AG04450 (cell line): ENCODE measurements at regions not wholly inside any gene's neighbourhood (a gene's known extent, or its start where the extent isn't known, plus 50 kb on each side); places are given as distances from the start of the nearest gene placed in this dataset.

Source experiments
- CTCF ChIA-PET: fragments of 300-600, 350-600 bp; formaldehyde crosslinking; extraction: SDS; loops from one replicate; lab custom pipeline; 2022; ENCODE audit warnings: antibody characterized with exemption, inconsistent platforms; lab: Charles Lee
- POLR2A ChIA-PET: fragments of 350-600 bp; formaldehyde crosslinking; extraction: SDS; loops from one replicate; lab custom pipeline; 2021; ENCODE audit warnings: antibody characterized with exemption, inconsistent platforms; lab: Yijun Ruan, JAX
- DNase-seq: peaks from one replicate; pipeline ENCODE4 v3.0.0-alpha.2; 2011; ENCODE audit warnings: low read depth, low spot score
- H3K27ac ChIP-seq: one replicate; pipeline ENCODE4 v1.5.1; 2012; ENCODE audit warnings: low read depth, low read length, control low read depth
- H3K27me3 ChIP-seq: one replicate; pipeline ENCODE4 v1.6.0; 2012; ENCODE audit warnings: low read length; ENCODE audit not compliant: control insufficient read depth, insufficient read depth
- H3K4me3 ChIP-seq: 2 replicates; pipeline ENCODE4 v1.5.1; 2011; ENCODE audit warnings: mild to moderate bottlenecking, low read depth, low read length, control low read depth
- H3K9me3 ChIP-seq: 2 replicates; pipeline ENCODE4 v1.5.1; 2012; ENCODE audit warnings: low read length; ENCODE audit not compliant: control insufficient read depth, insufficient read depth
- TF ChIP-seq, protein P1 (sequence below): IDR thresholded peaks from 2 replicates; pipeline ENCODE4 v1.5.1; 2011; ENCODE audit warnings: low read depth, low read length, control low read depth, inconsistent platforms

DNA sequence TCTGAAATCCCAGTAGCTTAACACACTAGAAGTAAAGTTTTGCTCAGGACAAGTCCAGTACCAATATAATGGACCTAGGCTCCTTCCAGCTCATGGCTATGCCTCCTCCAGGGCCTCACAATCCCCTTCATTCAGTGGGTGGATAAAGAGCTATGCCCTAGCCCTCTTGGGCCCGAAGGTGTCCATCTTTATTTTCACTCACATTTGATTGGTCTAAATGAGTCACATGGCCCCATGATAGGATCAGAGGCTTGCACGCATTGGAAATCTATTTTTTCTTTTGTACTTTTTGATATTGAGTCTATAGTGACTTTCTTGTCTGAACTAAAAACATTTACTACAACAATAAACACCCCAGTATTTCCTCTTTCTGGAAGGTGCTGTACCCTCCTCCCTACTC, 202.6 kb upstream of the CTBP2 start:
- Histone ChIP-seq H3K27me3 (no peaks in the 10 kb centered on the region), H3K27ac (no peak overlapping the region), H3K9me3 (no peaks in the 10 kb centered on the region), H3K4me3 (no peak overlapping the region)
- TF ChIP-seq, protein P1, sequence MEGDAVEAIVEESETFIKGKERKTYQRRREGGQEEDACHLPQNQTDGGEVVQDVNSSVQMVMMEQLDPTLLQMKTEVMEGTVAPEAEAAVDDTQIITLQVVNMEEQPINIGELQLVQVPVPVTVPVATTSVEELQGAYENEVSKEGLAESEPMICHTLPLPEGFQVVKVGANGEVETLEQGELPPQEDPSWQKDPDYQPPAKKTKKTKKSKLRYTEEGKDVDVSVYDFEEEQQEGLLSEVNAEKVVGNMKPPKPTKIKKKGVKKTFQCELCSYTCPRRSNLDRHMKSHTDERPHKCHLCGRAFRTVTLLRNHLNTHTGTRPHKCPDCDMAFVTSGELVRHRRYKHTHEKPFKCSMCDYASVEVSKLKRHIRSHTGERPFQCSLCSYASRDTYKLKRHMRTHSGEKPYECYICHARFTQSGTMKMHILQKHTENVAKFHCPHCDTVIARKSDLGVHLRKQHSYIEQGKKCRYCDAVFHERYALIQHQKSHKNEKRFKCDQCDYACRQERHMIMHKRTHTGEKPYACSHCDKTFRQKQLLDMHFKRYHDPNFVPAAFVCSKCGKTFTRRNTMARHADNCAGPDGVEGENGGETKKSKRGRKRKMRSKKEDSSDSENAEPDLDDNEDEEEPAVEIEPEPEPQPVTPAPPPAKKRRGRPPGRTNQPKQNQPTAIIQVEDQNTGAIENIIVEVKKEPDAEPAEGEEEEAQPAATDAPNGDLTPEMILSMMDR = no peak
- ChIA-PET POLR2A (no interaction called here), CTCF (no interaction called here)
- no peak for DNase-seq

DNA sequence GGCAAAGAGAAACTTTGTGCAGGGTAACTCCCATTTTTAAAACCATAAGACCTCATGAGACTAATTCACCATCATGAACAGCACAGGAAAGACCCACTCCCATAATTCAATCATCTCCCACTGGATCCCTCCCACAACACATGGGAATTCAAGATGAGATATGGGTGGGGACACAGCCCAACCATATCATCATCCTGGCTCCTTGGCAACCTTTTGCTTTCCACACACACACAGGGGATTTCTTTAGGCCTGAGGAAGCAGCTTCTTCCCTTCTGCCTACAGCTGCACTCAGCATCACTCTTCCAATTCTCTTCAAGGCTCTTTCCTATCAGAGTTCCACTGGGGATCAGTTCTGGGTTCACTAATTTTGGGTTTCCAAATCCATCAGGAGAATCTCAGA, 199.0 kb upstream of the CTBP2 start:
- Histone ChIP-seq H3K9me3 (no peaks in the 10 kb centered on the region; the same call in 1 of the 2 replicates), H3K27ac (no peak overlapping the region), H3K27me3 (peaks cover 3% of the 10 kb centered on the region), H3K4me3 (no peak overlapping the region)
- TF ChIP-seq, protein P1 = no peak
- ChIA-PET POLR2A (no interaction called here), CTCF (no interaction called here)
- DNase-seq = no peak

GRCh38 chr10:125355657-125356056, 195.3 kb upstream of the CTBP2 start:
- Histone ChIP-seq H3K27me3 (peaks cover 3% of the 10 kb centered on the region), H3K4me3 (no peak overlapping the region), H3K27ac (no peak overlapping the region), H3K9me3 (no peaks in the 10 kb centered on the region; the same call in 1 of the 2 replicates)
- CTCF ChIA-PET = no interaction called here
- TF ChIP-seq, protein P1 = no peak
- POLR2A ChIA-PET = no interaction called here
- DNase-seq = no peak

- CTCF ChIA-PET = no interaction called here
Measured at GRCh38 chr10:125350519-125350918, 190.2 kb upstream of the CTBP2 start.

DNA sequence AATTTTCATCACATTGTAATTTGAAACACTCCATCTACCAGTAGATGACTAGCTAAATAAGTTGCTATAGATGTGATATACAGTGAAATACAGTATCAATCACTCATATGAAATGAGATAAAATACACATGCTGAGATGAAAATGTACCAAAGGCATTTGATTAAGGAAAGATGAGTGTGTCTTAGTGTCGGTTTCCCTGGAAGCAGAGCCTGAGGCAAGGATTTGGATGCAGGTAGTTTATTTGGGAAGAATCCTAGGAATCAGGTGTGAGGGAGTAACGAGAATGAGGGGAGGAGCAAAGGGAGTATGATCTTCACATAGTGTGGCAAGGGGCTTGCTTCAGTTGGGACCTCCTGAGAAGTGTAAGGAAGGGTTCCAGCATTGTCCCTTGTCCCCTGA, 188.2 kb upstream of the CTBP2 start:
- no peak overlapping the region for H3K27ac ChIP-seq
- DNase-seq = no peak
- CTCF ChIA-PET = no interaction called here
- POLR2A ChIA-PET = no interaction called here
- H3K27me3 ChIP-seq = peaks cover 2% of the 10 kb centered on the region
- TF ChIP-seq, protein P1 = no peak
- H3K9me3 ChIP-seq = no peaks in the 10 kb centered on the region
- no peak overlapping the region for H3K4me3 ChIP-seq

More at GRCh38 chr10:125350519-125350918, 190.2 kb upstream of the CTBP2 start:
- no peaks in the 10 kb centered on the region; the same call in 1 of the 2 replicates for H3K9me3 ChIP-seq
- TF ChIP-seq, protein P1 = no peak
- H3K27me3 ChIP-seq = peaks cover 1% of the 10 kb centered on the region
- DNase-seq = no peak
- H3K4me3 ChIP-seq = no peak overlapping the region
- no peak overlapping the region for H3K27ac ChIP-seq
- POLR2A ChIA-PET = no interaction called here
